Lower leg skin (tissue), 3 donors: ENCODE measurements at regions not wholly inside any gene's neighbourhood (a gene's known extent, or its start where the extent isn't known, plus 50 kb on each side); places are given as distances from the start of the nearest gene placed in this dataset.

Experiments used
- CTCF ChIP-seq, 3 donors: fragments of 450-650 bp; IDR thresholded peaks; one replicate each; pipeline ENCODE4 v1.5.1; 2016; ENCODE audit warnings: antibody characterized with exemption in 3 of 3, mild to moderate bottlenecking in 3 of 3, moderate library complexity in 2 of 3
- POLR2A ChIP-seq, 2 donors: fragments of 450-650 bp; IDR thresholded peaks; one replicate each; pipeline ENCODE4 v1.6.1; 2016 to 2017; ENCODE audit warnings: antibody characterized with exemption in 2 of 2, mild to moderate bottlenecking in 1 of 2, moderate library complexity in 1 of 2

GRCh38 chr11:86745571-86745970 lies 54.8 kb upstream of the PRSS23 start:
- TF ChIP-seq POLR2A (IDR thresholded peaks at IDR 0.05): no peak
- TF ChIP-seq CTCF (IDR thresholded peaks at IDR 0.05): no peak
